ENCODE measurements at regions not wholly inside any gene's neighbourhood (a gene's known extent, or its start where the extent isn't known, plus 50 kb on each side); places are given as distances from the start of the nearest gene placed in this dataset.

GRCh38 chr6:21423106-21423854, 170.3 kb upstream of the SOX4 start:
- peak; percentile 26 for DNase-seq (ENCODE audit: low spot score)

GRCh38 chr6:21426841-21427490, 166.6 kb upstream of the SOX4 start:
- DNase-seq (ENCODE audit: low spot score): no peak

- no peak for DNase-seq (ENCODE audit: low spot score)
These were observed 164.3 kb upstream of the SOX4 start for GRCh38 chr6:21429291-21429690.

- no peak for DNase-seq (ENCODE audit: low spot score)
These were observed 162.0 kb upstream of the SOX4 start for GRCh38 chr6:21431526-21431925.

- no peak for DNase-seq (ENCODE audit: low spot score)
These were observed 156.9 kb upstream of the SOX4 start for GRCh38 chr6:21436625-21437024.

GRCh38 chr6:21437581-21437980, 156.0 kb upstream of the SOX4 start:
- DNase-seq (ENCODE audit: low spot score): no peak

- no peak for DNase-seq (ENCODE audit: low spot score)
These were observed 155.1 kb upstream of the SOX4 start for GRCh38 chr6:21438237-21438985.

GRCh38 chr6:21438986-21439352, 154.6 kb upstream of the SOX4 start:
- no peak for DNase-seq (ENCODE audit: low spot score)

GRCh38 chr6:21441386-21441785, 152.2 kb upstream of the SOX4 start:
- DNase-seq (ENCODE audit: low spot score): no peak

GRCh38 chr6:21442874-21443273, 150.7 kb upstream of the SOX4 start:
- DNase-seq (ENCODE audit: low spot score): no peak

- no peak for DNase-seq (ENCODE audit: low spot score)
These were observed 148.8 kb upstream of the SOX4 start for GRCh38 chr6:21444711-21445260.

- peak; percentile 42 for DNase-seq (ENCODE audit: low spot score)
These were observed 145.6 kb upstream of the SOX4 start for GRCh38 chr6:21447987-21448386.

GRCh38 chr6:21448485-21449109, 145.0 kb upstream of the SOX4 start:
- DNase-seq (ENCODE audit: low spot score): no peak

GRCh38 chr6:21450149-21450548, 143.4 kb upstream of the SOX4 start:
- no peak for DNase-seq (ENCODE audit: low spot score)

GRCh38 chr6:21450628-21451027, 142.9 kb upstream of the SOX4 start:
- DNase-seq (ENCODE audit: low spot score): no peak

GRCh38 chr6:21451546-21452013, 142.0 kb upstream of the SOX4 start:
- DNase-seq (ENCODE audit: low spot score): no peak

- DNase-seq (ENCODE audit: low spot score): no peak
These were observed 139.3 kb upstream of the SOX4 start for GRCh38 chr6:21454262-21454661.

GRCh38 chr6:21455071-21455470, 138.5 kb upstream of the SOX4 start:
- no peak for DNase-seq (ENCODE audit: low spot score)

GRCh38 chr6:21457647-21458046, 135.9 kb upstream of the SOX4 start:
- DNase-seq (ENCODE audit: low spot score): no peak

- no peak for DNase-seq (ENCODE audit: low spot score)
These were observed 133.9 kb upstream of the SOX4 start for GRCh38 chr6:21459641-21460040.

GRCh38 chr6:21461844-21462518, 131.6 kb upstream of the SOX4 start:
- no peak for DNase-seq (ENCODE audit: low spot score)

Data from SK-N-DZ (cell line).